Activated gamma-delta T cell treated with anti-CD3 and anti-CD28 coated beads, Interleukin-2, amount 50 U/mL, for 16 hours (primary cell): ENCODE measurements at regions not wholly inside any gene's neighbourhood (a gene's known extent, or its start where the extent isn't known, plus 50 kb on each side); places are given as distances from the start of the nearest gene placed in this dataset.

Experiments
- DNase-seq: peaks from one replicate; pipeline ENCODE4 v3.0.0-alpha.2; 2020; ENCODE audit warnings: low read depth

GRCh38 chr6:11296449-11297375, 64.2 kb upstream of the NEDD9 start:
- DNase-seq, result no peak

- DNase-seq, result no peak
These were observed 63.5 kb upstream of the NEDD9 start for GRCh38 chr6:11295969-11296368.

- no peak for DNase-seq
These were observed 61.8 kb upstream of the NEDD9 start for GRCh38 chr6:11294228-11294627.

- DNase-seq, result no peak
These were observed 60.2 kb upstream of the NEDD9 start for GRCh38 chr6:11292594-11293236.

GRCh38 chr6:11292091-11292490, 59.6 kb upstream of the NEDD9 start:
- DNase-seq, result no peak

- no peak for DNase-seq
These were observed 59.1 kb upstream of the NEDD9 start for GRCh38 chr6:11291582-11291981.

- no peak for DNase-seq
These were observed 57.6 kb upstream of the NEDD9 start for GRCh38 chr6:11290027-11290426.

GRCh38 chr6:11288065-11288464, 55.6 kb upstream of the NEDD9 start:
- no peak for DNase-seq

- no peak for DNase-seq
These were observed 52.5 kb upstream of the NEDD9 start for GRCh38 chr6:11284996-11285395.

- no peak for DNase-seq
These were observed 51.2 kb upstream of the NEDD9 start for GRCh38 chr6:11283629-11284028.

GRCh38 chr6:11282875-11283274, 50.4 kb upstream of the NEDD9 start:
- DNase-seq, result no peak
